GM12872 (cell line): ENCODE measurements at regions not wholly inside any gene's neighbourhood (a gene's known extent, or its start where the extent isn't known, plus 50 kb on each side); places are given as distances from the start of the nearest gene placed in this dataset.

ENCODE experiments used
- TF ChIP-seq, protein P1 (sequence below): IDR thresholded peaks from 3 replicates; pipeline ENCODE4 v1.5.1; 2011; ENCODE audit warnings: low read depth, mild to moderate bottlenecking, low read length, moderate library complexity; ENCODE audit not compliant: insufficient read depth

DNA sequence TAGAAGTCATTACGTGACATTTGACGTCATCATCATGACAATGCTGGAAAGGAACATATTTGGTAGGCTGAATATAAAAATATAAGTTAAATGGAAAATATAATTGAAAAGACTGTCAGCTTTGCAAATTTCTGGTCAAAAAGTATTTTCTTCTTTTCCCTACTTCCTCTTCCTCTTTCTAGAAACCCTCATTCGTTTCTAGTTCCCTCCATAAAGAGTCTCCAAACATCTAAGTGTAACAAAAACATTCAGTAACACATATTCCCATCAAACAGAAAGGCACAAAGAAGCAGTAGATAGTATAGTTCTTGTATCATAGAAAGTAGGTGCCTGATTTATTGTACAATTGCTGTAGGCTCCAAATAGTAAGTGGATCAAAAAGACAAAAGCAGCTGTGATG is 150.8 kb upstream of the FAM83B start:
- TF ChIP-seq, protein P1, sequence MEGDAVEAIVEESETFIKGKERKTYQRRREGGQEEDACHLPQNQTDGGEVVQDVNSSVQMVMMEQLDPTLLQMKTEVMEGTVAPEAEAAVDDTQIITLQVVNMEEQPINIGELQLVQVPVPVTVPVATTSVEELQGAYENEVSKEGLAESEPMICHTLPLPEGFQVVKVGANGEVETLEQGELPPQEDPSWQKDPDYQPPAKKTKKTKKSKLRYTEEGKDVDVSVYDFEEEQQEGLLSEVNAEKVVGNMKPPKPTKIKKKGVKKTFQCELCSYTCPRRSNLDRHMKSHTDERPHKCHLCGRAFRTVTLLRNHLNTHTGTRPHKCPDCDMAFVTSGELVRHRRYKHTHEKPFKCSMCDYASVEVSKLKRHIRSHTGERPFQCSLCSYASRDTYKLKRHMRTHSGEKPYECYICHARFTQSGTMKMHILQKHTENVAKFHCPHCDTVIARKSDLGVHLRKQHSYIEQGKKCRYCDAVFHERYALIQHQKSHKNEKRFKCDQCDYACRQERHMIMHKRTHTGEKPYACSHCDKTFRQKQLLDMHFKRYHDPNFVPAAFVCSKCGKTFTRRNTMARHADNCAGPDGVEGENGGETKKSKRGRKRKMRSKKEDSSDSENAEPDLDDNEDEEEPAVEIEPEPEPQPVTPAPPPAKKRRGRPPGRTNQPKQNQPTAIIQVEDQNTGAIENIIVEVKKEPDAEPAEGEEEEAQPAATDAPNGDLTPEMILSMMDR: no peak

DNA sequence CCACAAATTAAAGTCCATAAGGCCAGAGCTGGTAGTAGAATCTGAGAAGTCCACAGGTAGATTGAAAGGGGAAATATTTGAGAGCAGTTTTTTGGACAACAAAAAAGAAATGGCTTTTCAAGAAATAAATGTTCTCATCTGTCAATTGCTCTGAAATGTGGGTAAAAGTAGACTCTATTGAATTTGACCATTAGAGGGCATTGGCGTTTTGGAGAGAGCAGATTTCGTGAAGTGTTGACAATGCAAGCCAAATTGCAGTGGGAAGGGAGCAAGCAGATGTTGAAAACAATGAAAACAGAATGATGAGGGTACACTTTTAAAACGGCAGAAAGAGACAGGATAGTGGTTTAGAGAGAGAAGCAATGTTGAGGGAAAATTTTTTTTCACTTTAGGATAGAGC is 149.1 kb upstream of the FAM83B start:
- TF ChIP-seq, protein P1: no peak; the same call in 2 of the 3 replicates

DNA sequence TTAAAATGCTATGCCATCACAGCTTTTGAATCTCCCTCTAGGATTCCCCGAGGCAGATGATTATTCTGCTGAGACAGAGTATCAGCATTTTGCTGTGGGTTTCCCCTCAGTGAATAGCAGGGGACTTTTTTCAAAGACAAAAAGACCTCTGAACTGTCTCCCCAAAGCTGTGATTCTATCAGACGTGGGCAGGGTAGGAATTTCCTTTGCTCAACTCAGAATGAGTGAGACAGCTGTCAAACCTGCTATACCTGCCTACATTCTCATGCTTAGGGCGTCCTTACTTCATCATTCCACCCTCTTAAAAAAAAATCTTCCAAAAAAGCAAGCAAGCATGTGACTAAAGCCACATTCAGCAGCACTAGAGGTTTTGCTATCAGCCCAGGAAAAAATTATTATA is 147.6 kb upstream of the FAM83B start:
- TF ChIP-seq, protein P1: no peak

GRCh38 chr6:54700158-54700557 is 146.4 kb upstream of the FAM83B start:
- TF ChIP-seq, protein P1: no peak

- TF ChIP-seq, protein P1: no peak
These were observed 143.8 kb upstream of the FAM83B start for GRCh38 chr6:54702772-54703171.

GRCh38 chr6:54706391-54706790 is 140.2 kb upstream of the FAM83B start:
- TF ChIP-seq, protein P1: no peak

DNA sequence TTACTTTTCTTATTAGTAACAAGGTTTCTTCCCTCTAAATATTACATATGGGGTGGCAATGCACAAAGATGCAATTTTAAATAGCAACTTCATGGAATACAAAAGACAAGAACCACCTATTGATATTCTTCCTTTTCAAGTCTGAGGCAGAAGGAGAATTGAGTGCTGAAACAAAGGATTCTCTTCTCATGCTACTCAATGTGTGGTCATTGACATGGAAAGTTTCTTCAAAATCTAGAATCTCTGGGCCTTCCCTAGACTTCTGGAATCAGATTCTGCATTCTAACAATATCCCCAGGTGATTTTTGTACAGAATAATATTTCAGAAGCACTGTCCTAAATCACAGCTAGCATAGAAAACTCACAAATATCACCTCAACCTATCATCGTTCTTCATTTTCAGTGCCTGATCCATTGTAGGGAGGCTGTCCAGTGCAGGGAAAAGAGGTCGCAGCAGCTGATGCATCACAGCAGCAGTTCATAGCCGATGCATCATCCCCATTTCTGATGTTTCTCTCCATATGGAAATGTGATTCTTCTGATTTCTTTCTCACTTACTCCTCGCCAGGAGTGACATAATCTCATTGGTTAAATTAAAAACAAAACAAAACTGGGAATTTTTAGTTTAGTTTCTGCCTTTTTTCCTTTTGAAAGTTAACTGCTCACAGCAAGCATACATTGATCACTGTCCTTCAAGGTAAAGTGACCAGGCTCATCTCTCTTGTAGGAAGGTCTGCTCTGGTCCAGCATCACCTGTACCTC is 139.5 kb upstream of the FAM83B start:
- TF ChIP-seq, protein P1: no peak
